ENCODE measurements at regions not wholly inside any gene's neighbourhood (a gene's known extent, or its start where the extent isn't known, plus 50 kb on each side); places are given as distances from the start of the nearest gene placed in this dataset.

DNA sequence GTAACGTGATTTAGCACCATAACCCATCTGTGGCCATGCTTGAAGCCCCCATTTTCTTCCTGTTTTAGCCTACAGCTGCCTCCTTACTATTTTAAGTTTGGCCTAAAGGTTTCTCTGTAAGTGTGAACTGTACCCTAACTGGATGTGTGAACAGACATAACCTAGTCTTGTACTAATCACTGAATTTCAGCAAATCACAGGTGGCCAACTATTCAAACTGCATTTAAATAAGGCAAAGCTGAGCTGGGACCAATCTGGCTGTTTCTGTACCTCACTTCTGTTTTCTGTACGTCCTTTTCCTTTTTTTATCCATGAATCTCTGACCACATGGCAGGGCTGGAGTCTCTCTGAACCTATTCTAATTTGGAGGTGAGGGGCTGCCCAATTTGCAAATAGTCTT, 452.7 kb upstream of the HS6ST1 start:
- DNase-seq = no peak

DNA sequence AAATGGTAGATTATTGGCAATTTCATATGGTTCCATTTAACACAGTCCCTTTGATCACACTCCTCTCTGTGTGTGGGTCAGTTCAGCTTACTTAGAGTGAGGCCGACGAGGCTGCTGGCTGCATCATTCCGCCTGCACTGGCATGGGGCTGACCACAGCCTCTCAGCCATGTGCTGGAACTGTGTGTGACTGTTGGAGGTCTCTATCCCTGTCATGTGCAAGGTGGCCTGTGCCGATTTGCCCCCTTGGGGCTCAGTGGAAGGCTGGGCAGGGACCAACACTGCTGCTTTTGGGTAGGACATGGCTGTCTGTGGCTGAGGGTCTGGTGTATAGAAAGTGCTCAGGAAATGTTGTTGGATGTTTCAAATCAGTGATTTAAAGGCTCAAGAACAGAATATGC, 454.0 kb upstream of the HS6ST1 start:
- DNase-seq = no peak

DNA sequence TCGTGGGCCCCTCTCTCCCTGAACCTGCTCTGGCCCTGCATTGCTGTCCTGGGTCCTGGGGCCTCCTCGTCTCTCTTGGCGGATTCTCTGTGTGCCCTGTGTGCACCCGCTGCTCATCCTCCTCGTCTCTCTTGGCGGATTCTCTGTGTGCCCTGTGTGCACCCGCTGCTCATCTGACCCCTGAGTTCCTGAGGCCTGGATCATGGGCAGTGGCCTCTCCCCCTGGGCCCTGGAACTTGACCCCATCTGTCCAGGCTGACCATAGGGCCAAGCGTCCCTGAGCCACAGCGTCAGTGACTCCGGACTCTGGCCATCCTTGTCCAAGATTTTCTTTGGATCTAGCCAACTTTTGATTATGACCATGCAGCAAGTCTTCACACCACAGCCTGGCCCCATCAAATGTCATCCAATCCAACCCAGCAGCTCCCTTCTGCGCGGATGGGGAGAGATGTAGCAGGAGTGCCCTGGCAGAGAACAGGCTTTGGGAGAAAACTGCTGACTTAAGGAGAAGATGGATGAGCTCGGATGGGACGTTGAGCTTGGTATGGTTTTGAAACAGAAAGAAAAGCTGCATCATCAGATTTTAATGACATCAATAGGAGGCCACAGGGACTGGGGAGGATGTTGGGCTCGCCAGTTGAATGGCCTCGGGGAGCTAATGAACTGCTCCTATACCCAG, 455.1 kb upstream of the HS6ST1 start:
- no peak for DNase-seq

DNA sequence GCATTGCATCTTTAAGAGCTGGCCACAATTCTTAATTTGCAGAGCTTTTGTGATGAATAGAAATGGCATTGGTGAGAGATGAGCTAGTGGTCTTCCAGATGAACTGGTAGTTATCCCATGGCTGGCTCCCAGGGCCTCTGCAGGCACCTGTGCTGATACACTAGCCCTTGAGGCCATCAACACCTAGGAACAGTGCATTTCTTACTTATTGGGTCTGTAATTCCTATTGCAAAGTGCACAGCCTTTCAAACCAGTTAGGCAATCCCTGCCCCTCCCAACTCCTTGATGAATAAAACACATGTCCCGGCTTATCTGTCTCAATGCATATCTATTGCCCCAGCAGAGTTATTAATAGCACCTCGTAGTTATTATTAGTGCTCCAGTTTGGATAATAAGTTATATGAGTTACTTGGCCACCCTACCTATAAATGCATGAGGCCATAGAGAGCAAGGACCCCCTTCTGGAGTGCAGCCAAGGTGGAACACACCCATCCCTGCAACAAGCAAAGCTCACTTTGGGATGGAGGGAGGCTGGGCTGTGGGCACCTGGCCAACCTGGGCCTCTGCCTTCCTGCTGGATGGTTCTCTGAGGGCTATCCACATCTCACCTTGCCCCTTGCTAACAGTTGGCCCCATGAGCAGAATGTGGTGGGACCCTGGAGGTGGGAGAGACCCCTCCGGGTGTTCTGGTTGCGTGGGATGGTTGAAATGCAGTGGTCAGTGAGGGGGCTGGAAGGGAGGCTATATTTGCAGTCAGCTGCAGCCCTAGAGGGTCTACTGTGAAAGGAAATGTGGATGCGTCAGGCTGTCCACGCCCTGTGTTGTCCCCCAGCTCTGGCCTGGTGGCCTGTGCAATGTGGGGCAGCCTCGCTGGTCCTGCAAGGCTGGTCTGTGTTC, 455.9 kb upstream of the HS6ST1 start:
- DNase-seq = no peak

DNA sequence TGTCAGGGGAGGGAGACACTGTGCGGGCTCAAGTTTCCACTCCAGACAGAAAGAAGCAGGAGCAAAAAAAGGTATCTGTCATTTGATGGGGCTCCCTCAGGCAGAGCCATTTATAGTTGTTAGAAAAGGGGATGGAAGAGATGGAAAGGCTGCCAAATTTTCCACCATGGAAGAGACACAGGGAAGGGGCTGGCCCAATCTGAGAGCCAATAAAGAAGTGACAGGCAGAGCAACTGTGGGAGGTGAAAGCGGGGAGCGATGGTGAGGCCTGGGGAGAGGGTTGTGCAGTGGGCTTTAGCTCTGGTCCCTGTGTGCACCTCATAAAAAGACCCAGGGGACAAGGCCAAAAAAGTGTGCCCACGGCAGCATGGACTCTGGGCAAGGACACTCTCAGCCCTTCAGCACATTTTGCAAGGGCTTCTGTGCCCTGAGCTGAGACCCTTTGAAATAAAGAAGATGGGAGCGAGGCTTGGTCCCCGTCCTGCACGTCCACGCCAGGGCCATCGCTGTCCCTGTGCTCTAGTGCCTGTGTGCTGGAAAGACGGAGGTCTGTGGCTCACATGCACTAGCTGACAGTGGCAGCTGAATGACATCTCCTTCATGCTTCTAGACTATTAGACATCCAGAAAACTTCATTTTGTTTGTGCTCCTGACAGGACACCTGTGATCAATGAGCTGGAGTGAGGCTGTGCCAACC, 456.7 kb upstream of the HS6ST1 start:
- DNase-seq = no peak

DNA sequence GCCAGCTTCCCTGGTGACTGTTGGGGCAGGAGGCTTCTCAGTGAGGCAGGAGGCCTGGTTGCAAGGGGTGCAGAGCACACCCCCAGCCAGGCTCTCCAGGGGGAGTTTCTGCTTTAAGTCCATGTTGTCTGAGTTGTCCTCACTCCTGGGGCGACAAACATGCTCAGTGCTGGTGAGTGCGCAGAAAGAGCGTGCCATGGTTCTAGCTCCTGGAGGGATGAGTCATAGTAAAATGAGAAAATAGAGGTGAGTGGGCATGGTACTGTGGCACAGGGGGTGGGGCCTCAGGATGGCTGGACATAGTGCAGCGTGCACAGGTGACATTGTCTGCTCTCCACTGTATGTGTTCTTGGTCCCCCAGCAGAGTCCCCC, 457.2 kb upstream of the HS6ST1 start:
- DNase-seq = no peak

DNA sequence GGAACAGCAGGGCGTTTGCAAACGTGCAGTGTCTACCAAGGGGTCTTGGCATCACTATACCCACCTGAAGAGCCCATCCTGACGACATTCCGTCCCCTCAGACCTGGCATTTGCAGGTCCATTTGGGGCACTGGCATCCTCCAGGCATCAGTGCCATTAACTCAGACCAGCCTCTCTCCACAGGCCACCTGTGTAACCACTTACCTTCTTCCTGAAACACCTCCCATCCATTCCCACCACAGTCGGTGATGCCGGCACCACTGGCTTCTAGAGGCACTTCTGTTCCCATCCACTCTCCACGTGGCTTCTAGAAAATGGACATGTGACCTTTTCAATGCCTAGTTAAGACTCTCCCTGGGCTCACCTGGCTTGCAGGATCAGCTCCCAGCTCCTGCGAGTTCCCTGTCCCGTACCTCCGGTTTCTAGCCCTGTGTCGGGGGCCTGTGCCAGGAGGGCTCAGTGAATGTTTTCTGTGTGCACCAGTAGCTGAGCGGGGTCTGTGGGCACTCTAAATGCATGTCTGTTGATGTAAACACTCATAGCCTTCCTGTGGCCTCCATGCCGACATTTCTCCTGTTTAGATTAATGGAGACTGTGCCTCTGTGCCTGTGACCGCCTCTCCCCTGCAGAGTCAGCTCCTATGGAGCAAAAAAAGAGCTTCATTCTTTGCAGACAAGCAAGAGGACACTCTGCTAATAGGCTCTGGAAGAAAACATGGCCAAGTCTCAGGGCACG, 458.0 kb upstream of the HS6ST1 start:
- DNase-seq = no peak

DNA sequence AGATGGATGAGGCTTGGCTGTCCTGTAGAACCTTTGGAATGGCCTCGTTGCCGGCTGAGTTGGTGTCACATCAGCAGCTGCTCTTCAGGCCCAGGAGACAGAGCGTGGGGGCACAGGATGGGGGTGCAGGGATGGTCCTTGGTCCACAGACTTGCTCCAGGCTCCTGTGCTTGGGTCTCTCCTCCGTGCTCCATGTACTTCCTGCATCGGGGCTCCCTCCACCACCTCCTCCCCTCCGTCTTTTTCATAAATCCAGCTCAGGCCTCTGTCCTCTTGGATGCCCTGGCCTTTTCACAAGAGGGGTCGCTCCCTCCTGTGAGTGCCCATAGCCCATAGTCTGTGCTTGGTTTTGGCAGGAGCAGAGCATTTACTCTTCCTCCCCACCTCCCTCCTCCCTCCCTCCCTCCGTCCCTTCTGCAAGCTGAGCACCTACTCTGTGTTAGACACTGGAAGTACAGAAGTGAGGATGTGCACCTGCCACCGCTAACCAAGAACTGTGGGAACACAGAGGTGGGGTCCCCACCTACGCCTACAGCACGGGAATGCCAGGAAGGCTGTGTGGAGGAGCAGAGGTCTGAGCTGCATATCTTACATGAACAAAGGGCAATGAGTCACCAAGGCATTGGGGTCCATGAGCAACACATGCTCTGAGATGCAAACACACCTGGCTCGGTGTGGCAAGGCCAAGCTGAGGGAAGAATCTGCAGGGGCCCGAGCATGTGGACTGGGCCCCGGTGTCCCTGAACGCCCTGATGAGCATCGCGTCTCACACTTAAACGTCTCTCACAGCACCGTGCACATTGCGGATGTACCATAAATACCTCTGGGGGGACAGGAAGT, 458.7 kb upstream of the HS6ST1 start:
- DNase-seq = no peak

DNA sequence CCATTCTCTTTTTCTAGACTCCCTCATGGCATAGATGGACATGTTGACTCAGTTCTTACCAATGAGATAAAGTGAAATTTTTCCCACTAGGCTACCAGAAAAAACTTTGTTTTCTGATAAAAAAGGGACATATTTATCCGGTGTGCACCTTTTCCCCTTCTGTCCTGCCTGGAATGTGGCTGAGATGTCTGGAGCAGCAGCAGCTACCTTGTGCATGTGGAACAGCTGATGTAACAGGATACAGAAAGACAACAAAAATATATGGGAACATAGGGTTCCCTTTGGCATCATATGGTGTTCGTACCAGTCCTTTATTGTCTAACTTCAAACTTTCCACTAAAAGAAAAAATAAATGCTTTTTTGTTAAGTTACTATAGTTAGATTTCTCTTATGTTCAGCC, 460.2 kb upstream of the HS6ST1 start:
- DNase-seq = no peak

DNA sequence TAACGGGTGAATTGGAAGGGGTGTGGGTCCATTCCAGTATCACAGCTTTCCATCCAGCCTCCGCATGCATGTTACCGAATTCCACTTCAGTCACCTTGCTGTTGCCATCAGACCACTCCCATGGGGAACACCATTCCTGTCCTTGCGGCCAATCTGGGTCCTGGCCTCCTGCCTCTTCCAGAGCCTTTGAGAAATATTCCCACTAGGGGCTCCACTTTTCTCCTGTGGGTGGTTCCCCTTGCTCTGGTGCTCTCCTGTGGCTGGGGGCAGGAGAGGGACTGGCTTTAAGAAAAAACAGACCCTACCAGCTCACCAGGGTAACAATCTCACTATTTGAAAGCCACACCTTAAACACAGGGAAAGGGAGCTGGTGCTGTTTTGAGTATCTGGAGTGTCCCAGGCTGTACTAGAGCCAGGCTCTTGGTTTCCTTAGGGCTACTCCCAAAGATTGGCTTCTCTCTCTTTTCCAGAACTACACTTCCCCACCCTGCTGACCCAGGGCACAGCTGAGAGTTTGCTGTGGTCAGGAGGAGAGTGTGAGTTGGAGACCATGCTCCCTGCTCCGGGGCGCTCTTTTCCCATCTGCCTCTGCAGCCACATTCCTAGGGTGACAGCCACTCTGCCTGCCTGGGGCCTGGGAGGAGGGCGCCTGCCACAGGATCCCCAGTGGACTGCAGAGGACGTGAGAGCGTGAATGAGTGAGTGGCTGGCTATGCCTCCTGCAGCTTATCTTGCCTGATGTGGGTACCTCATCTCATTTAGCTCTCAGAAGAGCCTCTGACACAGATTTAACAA, 460.8 kb upstream of the HS6ST1 start:
- DNase-seq = no peak

DNA sequence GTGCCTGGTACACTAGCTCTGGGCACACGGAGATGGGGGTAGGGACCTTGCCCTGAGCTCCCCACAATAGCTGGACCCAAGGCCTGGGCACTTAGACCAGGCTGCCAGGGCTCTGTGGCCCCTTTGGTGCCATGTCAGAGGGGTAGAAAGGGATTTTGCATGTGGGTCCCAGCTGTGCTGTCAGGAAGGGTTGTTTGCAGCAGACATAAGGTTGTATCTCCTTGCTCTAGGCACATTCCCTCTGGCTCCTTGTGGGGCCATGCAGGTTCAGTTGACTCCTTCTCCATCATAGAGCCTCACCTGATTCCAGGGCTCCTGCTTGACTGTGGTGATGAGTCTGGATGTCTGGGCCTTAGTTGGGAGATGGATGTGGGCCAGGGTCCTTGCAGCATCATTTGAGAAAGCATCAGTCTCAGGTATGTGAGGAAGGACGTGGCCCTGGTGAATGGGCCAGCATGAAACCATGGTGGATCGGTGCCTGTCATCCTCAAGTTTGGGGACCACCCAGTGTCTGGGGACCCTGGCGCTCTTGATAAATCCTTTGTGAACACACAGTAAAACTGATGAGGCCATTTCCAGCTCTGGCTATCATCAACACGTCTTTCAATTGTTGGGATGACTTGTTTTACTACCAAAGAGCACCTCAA, 461.9 kb upstream of the HS6ST1 start:
- no peak for DNase-seq

DNA sequence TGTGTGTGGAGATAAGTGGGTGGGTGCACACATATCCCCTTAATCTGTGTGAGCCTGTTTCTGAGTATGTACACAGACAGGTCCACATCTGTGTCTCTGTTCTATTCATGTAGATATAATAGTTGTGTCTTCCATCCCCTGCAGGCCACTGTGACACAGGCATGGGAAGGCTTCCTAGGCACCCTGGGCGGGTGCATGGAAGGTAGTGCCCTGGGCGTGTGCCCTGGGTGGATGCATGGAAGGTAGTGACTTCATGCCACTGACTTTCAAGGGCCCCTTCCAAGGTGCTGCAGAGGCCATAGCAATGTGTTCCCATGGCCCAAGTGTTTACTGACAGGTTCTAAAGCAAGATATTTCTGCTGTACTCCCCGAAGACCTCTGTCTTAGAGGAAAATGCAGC, 462.5 kb upstream of the HS6ST1 start:
- DNase-seq = no peak

DNA sequence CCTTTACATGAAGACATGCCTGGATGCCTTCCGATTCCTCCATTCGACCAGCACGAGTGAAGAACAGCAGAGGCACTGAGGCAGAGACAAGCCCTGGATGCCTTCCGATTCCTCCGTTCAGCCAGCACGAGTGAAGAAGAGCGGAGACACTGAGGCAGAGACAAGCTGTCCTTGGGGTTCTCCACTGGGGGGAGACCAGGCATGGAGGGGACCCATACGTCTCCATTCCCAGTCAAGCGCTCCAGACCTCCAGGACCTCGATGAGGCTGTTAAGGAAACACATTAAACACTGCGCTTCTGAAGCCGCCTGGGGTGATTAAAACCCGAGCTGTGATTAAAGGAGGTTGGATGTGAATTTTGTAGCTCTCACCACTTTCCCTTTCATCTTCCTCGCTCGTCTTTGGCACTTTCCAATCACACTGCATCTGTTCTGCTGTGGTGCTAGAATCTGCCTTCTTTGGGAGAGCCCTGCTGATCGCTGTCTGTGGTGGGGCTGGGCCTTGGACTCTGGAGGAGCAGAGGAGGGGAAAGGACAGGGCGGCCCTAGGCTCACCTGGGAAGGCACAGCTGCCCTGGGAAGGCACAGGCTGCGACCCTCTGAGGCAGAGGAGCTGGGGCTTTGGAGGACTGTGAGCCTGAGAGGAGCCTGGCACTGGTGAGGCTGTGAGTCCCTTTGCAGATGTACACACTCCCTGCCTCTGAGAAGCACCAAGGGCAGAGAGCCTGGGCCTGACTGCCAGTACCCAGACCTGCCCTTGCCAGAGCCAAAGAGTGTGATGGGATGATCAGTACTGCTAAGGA, 463.1 kb upstream of the HS6ST1 start:
- DNase-seq = no peak

DNA sequence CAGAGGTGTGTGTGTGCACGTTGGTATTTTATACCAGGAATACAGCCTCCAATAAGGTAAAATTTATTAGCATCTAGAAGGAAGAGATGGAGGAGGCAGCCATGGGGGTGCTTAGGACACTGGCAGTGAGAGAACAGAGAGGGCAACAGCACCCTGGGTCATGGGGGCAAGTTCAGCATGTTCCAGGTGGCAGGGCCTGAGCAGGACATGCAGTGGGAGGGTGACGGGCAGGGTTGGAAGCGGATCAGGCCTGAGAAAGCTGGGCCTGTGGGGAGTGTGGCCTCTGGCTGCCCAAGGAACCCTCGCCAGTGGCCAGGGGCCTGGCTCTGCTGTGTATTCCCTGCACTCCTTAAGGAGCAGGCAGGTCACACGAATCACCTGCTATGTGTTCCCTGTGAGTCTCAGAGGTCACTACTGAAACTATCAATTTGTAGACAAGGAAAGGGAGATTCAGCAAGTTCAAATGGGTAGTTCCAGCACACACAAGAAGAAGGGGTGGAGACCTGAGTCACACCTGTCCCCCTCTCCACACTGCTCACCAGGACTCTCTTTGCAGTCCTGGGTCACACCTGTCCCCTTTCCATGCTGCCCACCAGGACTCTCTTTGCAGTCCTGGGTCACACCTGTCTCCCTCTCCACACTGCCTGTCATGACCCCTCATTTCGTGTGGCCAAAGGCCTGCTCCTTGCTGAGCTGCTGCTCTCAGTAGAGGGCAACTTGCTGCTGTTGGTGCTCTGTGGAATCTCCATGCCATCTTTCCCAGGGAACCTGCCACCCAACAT, 463.9 kb upstream of the HS6ST1 start:
- DNase-seq = no peak

DNA sequence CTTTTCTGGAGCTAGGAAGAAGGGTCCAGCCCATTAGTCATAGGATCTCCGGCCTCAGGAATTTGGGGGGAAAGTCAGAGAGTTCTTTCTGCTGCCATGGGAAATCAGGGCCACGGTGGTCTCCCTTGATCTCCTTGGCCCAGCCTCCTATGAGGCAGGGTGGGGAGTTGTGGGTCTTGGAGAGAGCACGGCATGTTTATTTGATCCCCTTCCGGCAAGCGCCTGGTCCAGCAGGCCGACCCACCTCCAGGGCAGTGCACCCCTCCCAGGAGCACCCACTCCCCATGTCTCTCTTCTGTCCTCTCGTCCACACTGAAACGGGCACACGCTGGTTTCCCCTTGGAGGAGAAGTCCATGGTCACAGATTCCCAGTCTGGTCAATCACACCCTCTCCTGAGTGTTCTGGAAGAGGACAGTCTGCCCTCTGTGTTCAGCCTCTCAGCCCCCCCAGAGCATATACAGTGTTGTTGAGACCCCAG, 464.6 kb upstream of the HS6ST1 start:
- no peak for DNase-seq

DNA sequence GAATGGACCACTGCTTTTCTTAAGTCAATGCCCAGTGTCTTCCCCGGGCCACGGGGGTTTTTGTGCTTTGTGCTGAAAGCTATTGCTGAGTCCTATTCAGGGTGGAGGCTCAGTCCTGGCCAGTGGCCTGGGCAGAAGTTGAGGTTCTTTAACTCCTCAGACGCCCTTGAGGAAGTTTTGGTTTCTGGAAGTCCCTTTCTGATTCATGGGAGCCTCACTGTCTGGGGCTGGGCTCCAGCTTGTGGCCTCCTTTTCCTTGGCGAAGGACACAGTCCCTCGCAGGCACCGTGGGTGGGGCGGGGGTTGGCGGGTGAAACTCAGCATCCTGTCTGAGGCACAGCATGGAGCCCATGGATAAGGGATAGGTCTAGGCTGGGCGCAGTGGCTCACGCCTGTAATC, 465.2 kb upstream of the HS6ST1 start:
- no peak for DNase-seq

DNA sequence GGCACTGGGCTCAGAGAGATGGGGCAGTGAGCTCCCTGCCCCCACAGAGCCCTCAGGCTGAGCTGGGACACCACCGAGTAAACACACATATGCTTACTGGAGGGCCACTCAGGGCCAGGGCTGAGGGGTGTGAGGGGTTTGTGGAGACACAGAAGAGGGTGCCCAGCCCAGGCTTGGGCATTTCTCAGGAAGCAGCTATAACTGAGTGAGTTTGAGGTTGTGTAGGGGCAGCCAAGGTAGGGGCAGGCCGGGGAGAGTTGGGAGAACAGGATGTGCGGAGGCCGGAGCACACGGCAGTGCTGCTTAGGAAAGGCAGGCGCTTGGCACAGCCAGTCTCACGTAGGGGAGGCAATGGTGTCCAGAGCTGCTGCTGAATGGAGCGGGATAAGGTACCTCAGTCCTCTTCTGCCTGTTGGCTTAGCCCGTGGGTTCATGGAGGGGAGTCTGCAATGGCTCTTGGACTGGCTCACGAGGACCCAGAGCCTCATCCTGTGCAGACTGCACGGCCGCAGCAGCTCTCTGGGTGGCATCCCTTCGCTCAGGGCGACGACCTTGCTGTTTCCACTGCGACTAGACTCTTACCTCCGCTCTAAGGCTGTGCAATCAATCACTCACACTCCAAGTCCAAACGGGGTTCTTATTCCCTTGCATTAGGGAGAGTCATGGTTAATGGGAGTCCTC, 466.1 kb upstream of the HS6ST1 start:
- no peak for DNase-seq

DNA sequence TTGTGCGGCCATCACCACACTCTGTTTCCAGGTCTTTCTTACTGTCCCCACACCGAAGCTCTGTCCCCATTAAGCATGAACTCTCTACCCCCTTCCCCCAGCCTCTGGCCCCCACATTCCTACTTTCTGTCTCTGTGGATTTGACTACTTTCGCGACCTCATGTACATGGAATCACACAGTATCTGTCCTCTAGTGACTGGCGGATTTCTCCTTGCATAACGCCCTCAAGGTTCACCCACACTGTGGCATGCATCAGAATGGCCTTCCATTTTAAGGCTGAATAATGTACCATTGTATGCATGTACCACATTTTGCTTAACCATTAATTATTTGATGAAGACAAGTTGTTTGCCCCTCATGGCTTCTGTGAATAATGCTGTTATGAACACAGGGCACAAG, 467.6 kb upstream of the HS6ST1 start:
- DNase-seq = no peak

All from DMS153 (cell line).